ENCODE measurements at regions not wholly inside any gene's neighbourhood (a gene's known extent, or its start where the extent isn't known, plus 50 kb on each side); places are given as distances from the start of the nearest gene placed in this dataset.

- TF ChIP-seq CTCF (CRISPR knock-in tag; IDR thresholded peaks at IDR 0.05) (no peak), RAD51 (IDR thresholded peaks at IDR 0.05; ENCODE audit: borderline replicate concordance) (no peak), ZNF431 (CRISPR knock-in tag; IDR thresholded peaks at IDR 0.05; ENCODE audit: borderline replicate concordance, low read depth) (no peak), ZNF292 (CRISPR knock-in tag; IDR thresholded peaks at IDR 0.05; ENCODE audit: borderline replicate concordance, low read depth) (no peak), ZNF788 (CRISPR knock-in tag; IDR thresholded peaks at IDR 0.05; ENCODE audit: borderline replicate concordance) (no peak), HDAC2 (CRISPR knock-in tag; IDR thresholded peaks at IDR 0.05) (no peak), BHLHE40 (IDR thresholded peaks at IDR 0.05; ENCODE audit: low read length) (no peak), HDAC6 (IDR thresholded peaks at IDR 0.05; ENCODE audit: low read depth, low read length) (no peak)
- TF ChIP-seq, protein P1, sequence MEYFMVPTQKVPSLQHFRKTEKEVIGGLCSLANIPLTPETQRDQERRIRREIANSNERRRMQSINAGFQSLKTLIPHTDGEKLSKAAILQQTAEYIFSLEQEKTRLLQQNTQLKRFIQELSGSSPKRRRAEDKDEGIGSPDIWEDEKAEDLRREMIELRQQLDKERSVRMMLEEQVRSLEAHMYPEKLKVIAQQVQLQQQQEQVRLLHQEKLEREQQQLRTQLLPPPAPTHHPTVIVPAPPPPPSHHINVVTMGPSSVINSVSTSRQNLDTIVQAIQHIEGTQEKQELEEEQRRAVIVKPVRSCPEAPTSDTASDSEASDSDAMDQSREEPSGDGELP (IDR thresholded peaks at IDR 0.05; ENCODE audit: borderline replicate concordance, low read depth), result no peak
- TF ChIP-seq, protein P2, sequence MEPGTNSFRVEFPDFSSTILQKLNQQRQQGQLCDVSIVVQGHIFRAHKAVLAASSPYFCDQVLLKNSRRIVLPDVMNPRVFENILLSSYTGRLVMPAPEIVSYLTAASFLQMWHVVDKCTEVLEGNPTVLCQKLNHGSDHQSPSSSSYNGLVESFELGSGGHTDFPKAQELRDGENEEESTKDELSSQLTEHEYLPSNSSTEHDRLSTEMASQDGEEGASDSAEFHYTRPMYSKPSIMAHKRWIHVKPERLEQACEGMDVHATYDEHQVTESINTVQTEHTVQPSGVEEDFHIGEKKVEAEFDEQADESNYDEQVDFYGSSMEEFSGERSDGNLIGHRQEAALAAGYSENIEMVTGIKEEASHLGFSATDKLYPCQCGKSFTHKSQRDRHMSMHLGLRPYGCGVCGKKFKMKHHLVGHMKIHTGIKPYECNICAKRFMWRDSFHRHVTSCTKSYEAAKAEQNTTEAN (CRISPR knock-in tag; conservative IDR thresholded peaks at IDR 0.05), result no peak
These were observed 837.0 kb downstream of the DIAPH3 start for GRCh38 chr13:59326717-59327116.

All from HepG2 (cell line).